Gastroesophageal sphincter (tissue), 4 donors: ENCODE measurements at regions not wholly inside any gene's neighbourhood (a gene's known extent, or its start where the extent isn't known, plus 50 kb on each side); places are given as distances from the start of the nearest gene placed in this dataset.

ENCODE experiments used
- ATAC-seq: fragments of 150-250 bp; one replicate; pipeline ENCODE4 v1.9.1; 2016; ENCODE audit warnings: mild to moderate bottlenecking, moderate library complexity
- H3K27ac ChIP-seq, 4 donors: fragments of 200-600 bp; sonication (generic) in 3 of 4; 1 replicate in 3 of 4; 2 replicates in 1 of 4; pipeline ENCODE4 v1.5.1; 2016 to 2019
- H3K27me3 ChIP-seq: fragments of 200-600 bp; sonication (generic); one replicate; pipeline ENCODE4 v1.5.1; 2019
- H3K36me3 ChIP-seq, 2 donors: fragments of 200-600 bp; sonication (generic); one replicate each; pipeline ENCODE4 v1.5.1; 2019; ENCODE audit warnings: control low read depth in 1 of 2
- H3K4me1 ChIP-seq, 3 donors: fragments of 200-600 bp; sonication (generic); 1 replicate in 2 of 3; 2 replicates in 1 of 3; pipeline ENCODE4 v1.5.1; 2016 to 2019; ENCODE audit warnings: control low read depth in 2 of 3
- H3K4me3 ChIP-seq, 2 donors: fragments of 200-600 bp; sonication (generic); one replicate each; pipeline ENCODE4 v1.5.1; 2019; ENCODE audit warnings: mild to moderate bottlenecking in 1 of 2, moderate library complexity in 1 of 2
- H3K9me3 ChIP-seq, 3 donors: fragments of 200-600 bp; sonication (generic); one replicate each; pipeline ENCODE4 v1.5.1; 2017 to 2019; ENCODE audit warnings: control low read depth in 2 of 3
- EP300 ChIP-seq: sonication (generic); formaldehyde crosslinking; IDR thresholded peaks from one replicate; pipeline ENCODE4 v1.6.1; 2017; ENCODE audit warnings: antibody characterized with exemption, mild to moderate bottlenecking
- POLR2A ChIP-seq, 2 donors: fragments of 450-650 bp; IDR thresholded peaks; one replicate each; pipeline ENCODE4 v1.6.1; 2017; ENCODE audit warnings: antibody characterized with exemption in 2 of 2, mild to moderate bottlenecking in 2 of 2, moderate library complexity in 1 of 2
- POLR2AphosphoS5 ChIP-seq: sonication (generic); formaldehyde crosslinking; IDR thresholded peaks from one replicate; pipeline ENCODE4 v1.6.1; 2017; ENCODE audit warnings: antibody characterized with exemption
- WGBS, 2 donors: methylation state at CpG; one replicate each; pipeline ENCODE4 v1.1.5; 2018; ENCODE audit warnings: low coverage in 1 of 2; 5-methylcytosine and 5-hydroxymethylcytosine counted together
- TF ChIP-seq, protein P1 (sequence below), 4 experiments: fragments of 200-600 bp in 2 of 4; fragments of 450-650 bp in 2 of 4; sonication (generic) in 1 of 4; IDR thresholded peaks; one replicate each; pipeline ENCODE4 v1.5.1; 2017 to 2019; ENCODE audit warnings: antibody characterized with exemption in 4 of 4, mild to moderate bottlenecking in 2 of 4, moderate library complexity in 2 of 4

DNA sequence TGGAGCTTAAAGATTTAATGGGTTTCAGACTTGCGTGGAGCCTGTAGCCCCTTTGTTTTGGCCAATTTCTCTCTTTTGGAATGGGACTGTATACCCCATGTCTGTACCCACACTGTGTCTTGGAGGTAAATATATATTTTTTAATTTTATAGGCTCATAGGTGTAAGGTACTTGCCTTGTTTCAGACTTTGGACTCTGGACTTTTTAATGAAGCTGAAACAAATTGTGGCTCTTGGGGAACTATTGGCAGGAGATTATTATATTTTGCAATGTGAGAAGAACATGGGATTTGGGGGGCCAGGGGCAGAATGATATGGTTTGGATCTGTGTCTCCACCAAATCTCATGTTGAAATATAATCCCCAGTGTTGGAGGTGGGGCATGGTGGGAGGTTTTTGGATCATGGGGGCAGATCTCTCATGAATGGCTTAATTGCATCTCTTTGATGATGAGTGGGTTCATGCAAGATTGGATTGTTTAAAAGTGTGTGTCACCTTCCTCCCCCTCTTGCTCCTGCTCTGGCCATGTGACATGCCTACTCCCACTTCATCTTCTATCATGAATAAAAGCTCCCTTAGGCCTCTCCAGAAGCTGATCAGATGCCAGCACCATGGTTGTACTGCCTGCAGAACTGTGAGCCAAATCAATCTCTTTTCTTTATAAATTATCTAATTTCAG lies 74.1 kb upstream of the ARHGAP20 start:
- peaks cover 0 to 9% (median 0%) of the 10 kb centered on the region in 3 donors for H3K9me3 ChIP-seq
- no peak for ATAC-seq
- peaks cover 0 to 5% (median 0%) of the 10 kb centered on the region in 3 donors for H3K4me1 ChIP-seq
- no peak overlapping the region for H3K4me3 ChIP-seq
- no peaks in the 10 kb centered on the region for H3K27me3 ChIP-seq
- TF ChIP-seq, protein P1, sequence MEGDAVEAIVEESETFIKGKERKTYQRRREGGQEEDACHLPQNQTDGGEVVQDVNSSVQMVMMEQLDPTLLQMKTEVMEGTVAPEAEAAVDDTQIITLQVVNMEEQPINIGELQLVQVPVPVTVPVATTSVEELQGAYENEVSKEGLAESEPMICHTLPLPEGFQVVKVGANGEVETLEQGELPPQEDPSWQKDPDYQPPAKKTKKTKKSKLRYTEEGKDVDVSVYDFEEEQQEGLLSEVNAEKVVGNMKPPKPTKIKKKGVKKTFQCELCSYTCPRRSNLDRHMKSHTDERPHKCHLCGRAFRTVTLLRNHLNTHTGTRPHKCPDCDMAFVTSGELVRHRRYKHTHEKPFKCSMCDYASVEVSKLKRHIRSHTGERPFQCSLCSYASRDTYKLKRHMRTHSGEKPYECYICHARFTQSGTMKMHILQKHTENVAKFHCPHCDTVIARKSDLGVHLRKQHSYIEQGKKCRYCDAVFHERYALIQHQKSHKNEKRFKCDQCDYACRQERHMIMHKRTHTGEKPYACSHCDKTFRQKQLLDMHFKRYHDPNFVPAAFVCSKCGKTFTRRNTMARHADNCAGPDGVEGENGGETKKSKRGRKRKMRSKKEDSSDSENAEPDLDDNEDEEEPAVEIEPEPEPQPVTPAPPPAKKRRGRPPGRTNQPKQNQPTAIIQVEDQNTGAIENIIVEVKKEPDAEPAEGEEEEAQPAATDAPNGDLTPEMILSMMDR (IDR thresholded peaks at IDR 0.05), result no peak
- TF ChIP-seq EP300 (no peak), POLR2AphosphoS5 (no peak), POLR2A (IDR thresholded peaks at IDR 0.05) (no peak)
- no peaks in the 10 kb centered on the region for H3K36me3 ChIP-seq
- WGBS, 2 donors, result 94 to 100% methylated on average over 1 of the region's 1 CpG
- no peak overlapping the region for H3K27ac ChIP-seq

DNA sequence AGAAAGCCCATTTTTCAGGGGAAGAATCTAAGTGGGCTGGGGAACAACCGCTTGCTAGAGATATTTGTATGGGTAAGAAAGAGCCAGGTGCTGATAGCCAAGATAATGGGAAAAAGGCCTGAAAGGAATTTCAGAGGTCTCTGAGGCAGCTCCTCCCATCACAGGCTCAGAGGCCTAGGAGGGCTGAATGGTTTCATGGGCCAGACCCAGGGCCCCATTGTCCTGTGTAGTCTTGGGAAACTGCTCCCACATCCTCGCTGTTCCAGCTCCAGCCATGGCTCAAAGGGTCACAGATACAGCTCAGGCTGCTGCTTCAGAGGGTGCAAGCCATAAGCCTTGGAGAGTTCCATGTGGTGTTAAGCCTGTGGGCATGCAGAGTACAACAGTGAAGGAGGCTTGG lies 73.2 kb upstream of the ARHGAP20 start:
- Histone ChIP-seq H3K27me3 (no peaks in the 10 kb centered on the region), H3K9me3 (peaks cover 0 to 9% (median 0%) of the 10 kb centered on the region in 3 donors), H3K4me3 (no peak overlapping the region), H3K36me3 (no peaks in the 10 kb centered on the region), H3K4me1 (peaks cover 0 to 5% (median 0%) of the 10 kb centered on the region in 3 donors), H3K27ac (no peak overlapping the region)
- no peak for ATAC-seq
- whole genome bisulfite sequencing, 2 donors, result 89 to 100% methylated on average over 2 of the region's 2 CpGs
- TF ChIP-seq, protein P1 (IDR thresholded peaks at IDR 0.05), result no peak
- TF ChIP-seq POLR2AphosphoS5 (no peak), EP300 (no peak), POLR2A (IDR thresholded peaks at IDR 0.05) (no peak)

DNA sequence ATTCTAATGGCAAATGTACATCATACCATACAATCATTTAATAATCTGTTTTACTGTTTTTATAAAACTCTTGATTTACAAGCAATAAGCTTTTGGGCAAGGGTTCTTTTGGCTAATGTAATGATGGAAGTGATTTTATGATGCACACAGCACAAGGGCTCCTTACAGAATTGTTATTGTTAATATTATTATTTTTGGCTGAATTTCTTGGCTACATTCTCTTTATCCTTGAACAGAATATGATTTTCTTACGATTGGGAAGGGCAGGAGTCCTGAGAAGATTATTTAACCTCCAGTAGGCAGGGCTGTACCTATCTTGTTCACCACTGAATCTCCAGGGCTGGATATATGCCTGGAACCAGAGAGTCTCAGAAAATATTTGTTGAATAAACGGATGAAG lies 70.4 kb upstream of the ARHGAP20 start:
- no peak for ATAC-seq
- Histone ChIP-seq H3K4me1 (peaks cover 0 to 10% (median 4%) of the 10 kb centered on the region in 3 donors), H3K27ac (no peak overlapping the region), H3K9me3 (peaks cover 0 to 14% (median 0%) of the 10 kb centered on the region in 3 donors), H3K27me3 (no peaks in the 10 kb centered on the region), H3K4me3 (no peak overlapping the region), H3K36me3 (no peaks in the 10 kb centered on the region)
- 17 to 29% methylated on average over 2 of the region's 2 CpGs for WGBS, 2 donors
- no peak for TF ChIP-seq POLR2AphosphoS5
- no peak for TF ChIP-seq POLR2A (IDR thresholded peaks at IDR 0.05)
- TF ChIP-seq, protein P1 (IDR thresholded peaks at IDR 0.05), result no peak
- TF ChIP-seq EP300, result no peak

DNA sequence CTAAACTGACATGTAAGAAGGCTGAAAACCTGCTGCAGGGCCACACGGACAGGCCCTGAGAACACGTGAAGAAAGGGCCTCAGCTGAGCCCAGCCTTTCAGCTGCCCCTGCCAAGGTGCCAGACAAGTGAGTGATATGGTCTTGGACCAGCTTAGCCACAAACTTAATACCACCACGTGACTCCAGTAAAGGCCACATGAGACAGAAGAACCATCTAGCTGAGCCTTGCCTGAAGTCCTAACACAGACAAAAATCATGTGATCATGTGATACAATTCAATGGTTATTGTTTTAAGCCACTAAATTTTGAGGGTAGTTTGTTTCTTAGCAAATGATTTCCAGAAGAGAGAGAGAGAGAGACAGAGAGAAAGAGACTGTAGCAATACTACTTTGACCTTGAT lies 66.9 kb upstream of the ARHGAP20 start:
- WGBS, 2 donors, result 100% methylated on average over 1 of the region's 3 CpGs; no CpG with 5 or more reads in 1 of the 2 donors
- Histone ChIP-seq H3K27me3 (no peaks in the 10 kb centered on the region), H3K9me3 (peaks cover 0 to 6% (median 0%) of the 10 kb centered on the region in 3 donors), H3K36me3 (no peaks in the 10 kb centered on the region), H3K4me3 (no peak overlapping the region), H3K27ac (peak overlapping the region in 1 of 4 donors; percentile 5), H3K4me1 (peaks cover 0 to 18% (median 6%) of the 10 kb centered on the region in 3 donors)
- TF ChIP-seq, protein P1 (IDR thresholded peaks at IDR 0.05), result no peak
- TF ChIP-seq POLR2AphosphoS5 (no peak), EP300 (no peak), POLR2A (IDR thresholded peaks at IDR 0.05) (no peak)
- ATAC-seq, result no peak

DNA sequence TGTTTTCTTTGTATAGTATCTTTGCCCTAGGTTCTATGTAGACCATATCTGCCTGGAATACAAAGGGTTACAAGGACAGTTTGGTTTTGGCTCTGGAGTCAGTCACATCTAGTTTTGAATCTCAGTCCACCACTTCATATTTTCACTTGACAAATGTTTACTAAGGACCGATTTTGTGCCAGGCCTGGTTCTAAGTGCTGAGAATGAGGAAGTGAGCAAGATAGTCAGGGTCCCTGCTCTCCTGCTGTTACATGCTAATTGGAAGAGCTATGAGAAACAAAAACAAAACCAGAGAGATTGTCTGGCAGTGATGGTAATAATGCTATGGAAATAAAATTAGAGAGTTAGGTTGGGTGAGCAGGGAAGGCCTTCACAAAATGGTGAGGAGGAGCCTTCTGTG lies 66.1 kb upstream of the ARHGAP20 start:
- peaks cover 0 to 18% (median 6%) of the 10 kb centered on the region in 3 donors for H3K4me1 ChIP-seq
- 0 to 10% methylated on average over 1 of the region's 1 CpG for WGBS, 2 donors

More for the DNA sequence above, 66.1 kb upstream of the ARHGAP20 start:
- Histone ChIP-seq H3K27me3 (no peaks in the 10 kb centered on the region), H3K9me3 (peaks cover 0 to 6% (median 0%) of the 10 kb centered on the region in 3 donors), H3K36me3 (no peaks in the 10 kb centered on the region), H3K4me3 (no peak overlapping the region), H3K27ac (peak overlapping the region in 3 of 4 donors; percentile 5 to 26 (median 12))
- no peak for TF ChIP-seq POLR2AphosphoS5
- TF ChIP-seq POLR2A (IDR thresholded peaks at IDR 0.05), result no peak
- no peak for TF ChIP-seq EP300
- TF ChIP-seq, protein P1 (IDR thresholded peaks at IDR 0.05), result no peak
- ATAC-seq, result no peak
